SJCRH30 (cell line): ENCODE measurements at regions not wholly inside any gene's neighbourhood (a gene's known extent, or its start where the extent isn't known, plus 50 kb on each side); places are given as distances from the start of the nearest gene placed in this dataset.

ENCODE experiments used
- DNase-seq, 2 experiments: peaks; one replicate each; pipeline ENCODE4 v3.0.0-alpha.2; 2015 to 2020
- H3K27ac ChIP-seq: fragments of 250-450 bp; sonication (Bioruptor Pico); 2 replicates; pipeline ENCODE4 v1.5.1; 2020; ENCODE audit warnings: mild to moderate bottlenecking, moderate library complexity
- H3K27me3 ChIP-seq: fragments of 250-450 bp; sonication (Bioruptor Pico); 2 replicates; pipeline ENCODE4 v1.5.1; 2020; ENCODE audit warnings: mild to moderate bottlenecking, moderate library complexity
- H3K36me3 ChIP-seq: fragments of 250-450 bp; sonication (Bioruptor Pico); 2 replicates; pipeline ENCODE4 v1.5.1; 2020; ENCODE audit warnings: mild to moderate bottlenecking, moderate library complexity
- H3K4me1 ChIP-seq: fragments of 250-450 bp; sonication (Bioruptor Pico); 2 replicates; pipeline ENCODE4 v1.5.1; 2020; ENCODE audit warnings: mild to moderate bottlenecking, moderate library complexity
- H3K4me3 ChIP-seq: fragments of 250-450 bp; sonication (Bioruptor Pico); 2 replicates; pipeline ENCODE4 v1.5.1; 2020; ENCODE audit warnings: mild to moderate bottlenecking, moderate library complexity
- H3K9me3 ChIP-seq: fragments of 250-450 bp; sonication (Bioruptor Pico); replicated peaks from 2 replicates; pipeline ENCODE4 v1.5.1; 2020; ENCODE audit warnings: mild to moderate bottlenecking, moderate library complexity

GRCh38 chr9:105126226-105126625 lies 118.2 kb upstream of the SLC44A1 start:
- no peak for DNase-seq
- Histone ChIP-seq H3K36me3 (no peaks in the 10 kb centered on the region), H3K4me3 (no peak overlapping the region), H3K27me3 (no peaks in the 10 kb centered on the region), H3K9me3 (no peaks in the 10 kb centered on the region), H3K4me1 (no peaks in the 10 kb centered on the region), H3K27ac (no peak overlapping the region)

- no peaks in the 10 kb centered on the region for H3K9me3 ChIP-seq
- H3K27me3 ChIP-seq, result no peaks in the 10 kb centered on the region
- H3K4me3 ChIP-seq, result no peak overlapping the region
- no peak overlapping the region for H3K27ac ChIP-seq
- no peak for DNase-seq
- H3K36me3 ChIP-seq, result no peaks in the 10 kb centered on the region
- H3K4me1 ChIP-seq, result no peaks in the 10 kb centered on the region
These were observed 116.6 kb upstream of the SLC44A1 start for GRCh38 chr9:105127863-105128220.

- Histone ChIP-seq H3K27me3 (no peaks in the 10 kb centered on the region), H3K27ac (no peak overlapping the region), H3K9me3 (no peaks in the 10 kb centered on the region), H3K4me1 (no peaks in the 10 kb centered on the region), H3K4me3 (no peak overlapping the region), H3K36me3 (no peaks in the 10 kb centered on the region)
- DNase-seq, result no peak
These were observed 115.4 kb upstream of the SLC44A1 start for GRCh38 chr9:105128908-105129600.

GRCh38 chr9:105129731-105130130 lies 114.7 kb upstream of the SLC44A1 start:
- Histone ChIP-seq H3K9me3 (no peaks in the 10 kb centered on the region), H3K27ac (no peak overlapping the region), H3K4me3 (no peak overlapping the region), H3K4me1 (no peaks in the 10 kb centered on the region), H3K27me3 (no peaks in the 10 kb centered on the region), H3K36me3 (no peaks in the 10 kb centered on the region)
- no peak for DNase-seq

- H3K36me3 ChIP-seq, result no peaks in the 10 kb centered on the region
- H3K27me3 ChIP-seq, result no peaks in the 10 kb centered on the region
- no peak for DNase-seq
- H3K9me3 ChIP-seq, result no peaks in the 10 kb centered on the region
- H3K4me3 ChIP-seq, result no peak overlapping the region
- H3K27ac ChIP-seq, result no peak overlapping the region
- H3K4me1 ChIP-seq, result no peaks in the 10 kb centered on the region
These were observed 112.5 kb upstream of the SLC44A1 start for GRCh38 chr9:105131981-105132380.

- Histone ChIP-seq H3K4me3 (no peak overlapping the region), H3K9me3 (no peaks in the 10 kb centered on the region), H3K27ac (no peak overlapping the region), H3K27me3 (no peaks in the 10 kb centered on the region), H3K36me3 (no peaks in the 10 kb centered on the region), H3K4me1 (no peaks in the 10 kb centered on the region)
- DNase-seq, result no peak
These were observed 111.8 kb upstream of the SLC44A1 start for GRCh38 chr9:105132606-105133005.

GRCh38 chr9:105138306-105138801 lies 106.1 kb upstream of the SLC44A1 start:
- H3K27ac ChIP-seq, result no peak overlapping the region
- H3K4me1 ChIP-seq, result peaks cover 8% of the 10 kb centered on the region; the same call in 1 of the 2 replicates
- H3K27me3 ChIP-seq, result no peaks in the 10 kb centered on the region; the same call in 1 of the 2 replicates
- H3K9me3 ChIP-seq, result no peaks in the 10 kb centered on the region
- no peaks in the 10 kb centered on the region for H3K36me3 ChIP-seq
- DNase-seq, result peak; percentile 63 to 77
- no peak overlapping the region for H3K4me3 ChIP-seq

- no peak for DNase-seq
- Histone ChIP-seq H3K27me3 (no peaks in the 10 kb centered on the region; the same call in 1 of the 2 replicates), H3K36me3 (no peaks in the 10 kb centered on the region), H3K9me3 (no peaks in the 10 kb centered on the region; the same call in 1 of the 2 replicates), H3K27ac (no peak overlapping the region), H3K4me1 (peaks cover 8% of the 10 kb centered on the region; the same call in 1 of the 2 replicates), H3K4me3 (no peak overlapping the region)
These were observed 103.1 kb upstream of the SLC44A1 start for GRCh38 chr9:105141146-105141975.

- Histone ChIP-seq H3K9me3 (no peaks in the 10 kb centered on the region; the same call in 1 of the 2 replicates), H3K27ac (no peak overlapping the region)
These were observed 102.5 kb upstream of the SLC44A1 start for GRCh38 chr9:105141976-105142250.

GRCh38 chr9:105142406-105143135 lies 101.9 kb upstream of the SLC44A1 start:
- Histone ChIP-seq H3K27me3 (no peaks in the 10 kb centered on the region; the same call in 1 of the 2 replicates), H3K36me3 (no peaks in the 10 kb centered on the region), H3K9me3 (no peaks in the 10 kb centered on the region; the same call in 1 of the 2 replicates), H3K27ac (no peak overlapping the region), H3K4me3 (no peak overlapping the region), H3K4me1 (peaks cover 8% of the 10 kb centered on the region; the same call in 1 of the 2 replicates)
- no peak for DNase-seq

More at GRCh38 chr9:105141976-105142250, 102.5 kb upstream of the SLC44A1 start:
- Histone ChIP-seq H3K36me3 (no peaks in the 10 kb centered on the region), H3K27me3 (no peaks in the 10 kb centered on the region; the same call in 1 of the 2 replicates), H3K4me1 (peaks cover 8% of the 10 kb centered on the region; the same call in 1 of the 2 replicates), H3K4me3 (no peak overlapping the region)
- DNase-seq, result no peak

- H3K4me1 ChIP-seq, result peaks cover 8% of the 10 kb centered on the region; the same call in 1 of the 2 replicates
- DNase-seq, result no peak
- H3K36me3 ChIP-seq, result no peaks in the 10 kb centered on the region
- no peaks in the 10 kb centered on the region; the same call in 1 of the 2 replicates for H3K27me3 ChIP-seq
- no peaks in the 10 kb centered on the region; the same call in 1 of the 2 replicates for H3K9me3 ChIP-seq
- H3K4me3 ChIP-seq, result no peak overlapping the region
- H3K27ac ChIP-seq, result no peak overlapping the region
These were observed 101.4 kb upstream of the SLC44A1 start for GRCh38 chr9:105143136-105143430.

- no peaks in the 10 kb centered on the region; the same call in 1 of the 2 replicates for H3K9me3 ChIP-seq
- H3K27me3 ChIP-seq, result no peaks in the 10 kb centered on the region; the same call in 1 of the 2 replicates
- no peak overlapping the region for H3K27ac ChIP-seq
- no peak for DNase-seq
- no peak overlapping the region for H3K4me3 ChIP-seq
- no peaks in the 10 kb centered on the region for H3K36me3 ChIP-seq
- H3K4me1 ChIP-seq, result no peaks in the 10 kb centered on the region
These were observed 100.4 kb upstream of the SLC44A1 start for GRCh38 chr9:105144076-105144475.

- H3K4me1 ChIP-seq, result no peaks in the 10 kb centered on the region
- H3K9me3 ChIP-seq, result no peaks in the 10 kb centered on the region; the same call in 1 of the 2 replicates
- no peak for DNase-seq
These were observed 99.6 kb upstream of the SLC44A1 start for GRCh38 chr9:105144841-105145240.

GRCh38 chr9:105146677-105147076 lies 97.8 kb upstream of the SLC44A1 start:
- Histone ChIP-seq H3K36me3 (no peaks in the 10 kb centered on the region), H3K4me1 (no peaks in the 10 kb centered on the region), H3K4me3 (no peak overlapping the region), H3K27ac (no peak overlapping the region), H3K9me3 (no peaks in the 10 kb centered on the region; the same call in 1 of the 2 replicates), H3K27me3 (no peaks in the 10 kb centered on the region)
- DNase-seq, result no peak

More at GRCh38 chr9:105144841-105145240, 99.6 kb upstream of the SLC44A1 start:
- H3K4me3 ChIP-seq, result no peak overlapping the region
- no peaks in the 10 kb centered on the region for H3K36me3 ChIP-seq
- H3K27ac ChIP-seq, result no peak overlapping the region
- no peaks in the 10 kb centered on the region; the same call in 1 of the 2 replicates for H3K27me3 ChIP-seq
